ENCODE measurements at regions not wholly inside any gene's neighbourhood (a gene's known extent, or its start where the extent isn't known, plus 50 kb on each side); places are given as distances from the start of the nearest gene placed in this dataset.

DNA sequence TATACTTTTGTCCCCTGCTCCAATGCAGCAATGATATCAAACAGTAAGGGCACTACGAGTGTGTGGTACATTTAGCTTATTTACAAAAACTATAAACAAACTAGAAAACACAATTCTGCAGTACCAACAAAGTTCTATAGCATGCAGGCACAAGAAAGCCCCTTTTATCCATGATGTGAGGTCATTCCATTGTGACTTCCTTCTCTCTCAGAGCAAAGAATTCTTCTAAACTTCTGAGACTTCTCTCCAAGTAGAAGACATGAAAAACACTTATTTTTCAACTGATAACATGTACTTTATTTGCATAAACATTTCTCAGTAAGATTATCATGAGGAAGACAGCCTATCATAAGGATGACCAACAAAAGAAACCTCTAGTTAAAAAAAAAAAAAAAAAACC is 569.8 kb downstream of the TLE1 start:
- no peaks in the 10 kb centered on the region for H4K20me1 ChIP-seq (ENCODE audit: control insufficient read depth, insufficient read depth, insufficient read length)
- H3K23ac ChIP-seq (ENCODE audit: insufficient read length, low read depth, low read length), result no peak overlapping the region
- no peak overlapping the region for H3K4ac ChIP-seq (ENCODE audit: low read depth, low read length)
- no peak overlapping the region for H2BK20ac ChIP-seq (ENCODE audit: low read depth, low read length, poor library complexity, severe bottlenecking)
- H2BK120ac ChIP-seq (ENCODE audit: low read depth, low read length, poor library complexity, severe bottlenecking), result no peak overlapping the region
- no peaks in the 10 kb centered on the region for H3K27me3 Mint-ChIP-seq (ENCODE audit: low read depth)
- H3K18ac ChIP-seq (ENCODE audit: insufficient read length, low read depth, low read length), result no peak overlapping the region
- no peaks in the 10 kb centered on the region for H3K4me1 ChIP-seq (ENCODE audit: insufficient read depth, low read length)
- peaks cover 11% of the 10 kb centered on the region in 2 experiments for H3K4me1 Mint-ChIP-seq
- TF ChIP-seq, protein P1, sequence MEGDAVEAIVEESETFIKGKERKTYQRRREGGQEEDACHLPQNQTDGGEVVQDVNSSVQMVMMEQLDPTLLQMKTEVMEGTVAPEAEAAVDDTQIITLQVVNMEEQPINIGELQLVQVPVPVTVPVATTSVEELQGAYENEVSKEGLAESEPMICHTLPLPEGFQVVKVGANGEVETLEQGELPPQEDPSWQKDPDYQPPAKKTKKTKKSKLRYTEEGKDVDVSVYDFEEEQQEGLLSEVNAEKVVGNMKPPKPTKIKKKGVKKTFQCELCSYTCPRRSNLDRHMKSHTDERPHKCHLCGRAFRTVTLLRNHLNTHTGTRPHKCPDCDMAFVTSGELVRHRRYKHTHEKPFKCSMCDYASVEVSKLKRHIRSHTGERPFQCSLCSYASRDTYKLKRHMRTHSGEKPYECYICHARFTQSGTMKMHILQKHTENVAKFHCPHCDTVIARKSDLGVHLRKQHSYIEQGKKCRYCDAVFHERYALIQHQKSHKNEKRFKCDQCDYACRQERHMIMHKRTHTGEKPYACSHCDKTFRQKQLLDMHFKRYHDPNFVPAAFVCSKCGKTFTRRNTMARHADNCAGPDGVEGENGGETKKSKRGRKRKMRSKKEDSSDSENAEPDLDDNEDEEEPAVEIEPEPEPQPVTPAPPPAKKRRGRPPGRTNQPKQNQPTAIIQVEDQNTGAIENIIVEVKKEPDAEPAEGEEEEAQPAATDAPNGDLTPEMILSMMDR (conservative IDR thresholded peaks at IDR 0.05), result no peak
- no peaks in the 10 kb centered on the region for H3K79me1 ChIP-seq (ENCODE audit: insufficient read depth, low read depth, low read length, poor library complexity, severe bottlenecking)
- no peak overlapping the region for H3K27ac ChIP-seq (ENCODE audit: insufficient read length, low read depth, low read length)
- DNase-seq, result no peak
- no peak overlapping the region for H3K14ac ChIP-seq (ENCODE audit: insufficient read depth, low read length)
- H3K36me3 Mint-ChIP-seq (ENCODE audit: insufficient read depth in 1 of 3, low read depth in 3 of 3), result no peaks in the 10 kb centered on the region
- no peak overlapping the region for H3K4me2 ChIP-seq (ENCODE audit: insufficient read depth, insufficient read length, low read length)
- no peak overlapping the region for H4K8ac ChIP-seq (replicated peaks; ENCODE audit: insufficient read length, low read depth, low read length)
- no CpG with 5 or more reads among the region's 1 CpG for WGBS (ENCODE audit: extremely low coverage, insufficient read length, low lambda C conversion rate)
- H3K9ac ChIP-seq (ENCODE audit: extremely low read depth, insufficient read length, low read length), result no peak overlapping the region
- H2BK12ac ChIP-seq (ENCODE audit: insufficient read length, low read depth, low read length), result no peak overlapping the region
- no peak overlapping the region for H2BK15ac ChIP-seq (ENCODE audit: low read depth, low read length)
- H3K27ac Mint-ChIP-seq, result no peak overlapping the region
- no peak overlapping the region for H2AFZ ChIP-seq (ENCODE audit: low read length)
- no peak overlapping the region for H2BK5ac ChIP-seq (ENCODE audit: insufficient read length, low read length)
- H3K4me3 Mint-ChIP-seq, result no peak overlapping the region
- no peaks in the 10 kb centered on the region; a peak in 2 of 5 replicates for H3K9me3 Mint-ChIP-seq
- no peaks in the 10 kb centered on the region for H3K27me3 ChIP-seq (ENCODE audit: insufficient read depth, low read length)
- H3K23me2 ChIP-seq (ENCODE audit: insufficient read length, low read depth, low read length, poor library complexity, severe bottlenecking), result no peaks in the 10 kb centered on the region
- no peak overlapping the region for H4K5ac ChIP-seq (ENCODE audit: insufficient read length, low read depth, low read length)
- no peak overlapping the region for H2AK5ac ChIP-seq (ENCODE audit: insufficient read length, low read length)
- H3K56ac ChIP-seq (ENCODE audit: insufficient read length, low read depth, low read length), result no peak overlapping the region
- no peaks in the 10 kb centered on the region for H3K79me2 ChIP-seq (ENCODE audit: insufficient read depth, low read length)
- no peak overlapping the region for H3T11ph ChIP-seq (ENCODE audit: low read length)
- H4K91ac ChIP-seq (ENCODE audit: insufficient read length, low read depth, low read length), result no peak overlapping the region
- no peaks in the 10 kb centered on the region for H3K9me3 ChIP-seq (ENCODE audit: control insufficient read depth, low read depth, low read length)

Data from H9 (cell line).